SK-N-SH treated with all-trans-retinoic acid at 6 μM for 48 hours (cell line): ENCODE measurements at regions not wholly inside any gene's neighbourhood (a gene's known extent, or its start where the extent isn't known, plus 50 kb on each side); places are given as distances from the start of the nearest gene placed in this dataset.

Source experiments
- ATAC-seq: fragments of 200-7000 bp; cut with Tn5 transposase; 3 replicates; pipeline ENCODE4 v1.9.1; 2020; ENCODE audit warnings: mild to moderate bottlenecking, moderate library complexity
- ARNTL ChIP-seq: fragments of 450-650 bp; formaldehyde crosslinking; IDR thresholded peaks from 2 replicates; pipeline ENCODE4 v1.5.0; 2020; ENCODE audit warnings: low read depth, mild to moderate bottlenecking, moderate library complexity, borderline replicate concordance
- BACH2 ChIP-seq: fragments of 250-450 bp; sonication (Bioruptor Pico); IDR thresholded peaks from 2 replicates; pipeline ENCODE4 v1.9.0; 2021; ENCODE audit warnings: mild to moderate bottlenecking, borderline replicate concordance
- CREB5 ChIP-seq: fragments of 250-450 bp; sonication (Bioruptor Pico); IDR thresholded peaks from 2 replicates; pipeline ENCODE4 v1.5.1; 2020; ENCODE audit warnings: low read depth, mild to moderate bottlenecking, moderate library complexity
- CSDC2 ChIP-seq: fragments of 250-450 bp; sonication (Bioruptor Pico); IDR thresholded peaks from 2 replicates; pipeline ENCODE4 v1.5.0; 2020; ENCODE audit warnings: mild to moderate bottlenecking, moderate library complexity
- CSRNP3 ChIP-seq: fragments of 250-450 bp; sonication (Bioruptor Pico); IDR thresholded peaks from 2 replicates; pipeline ENCODE4 v1.5.1; 2021; ENCODE audit warnings: mild to moderate bottlenecking, moderate library complexity
- ESRRG ChIP-seq: fragments of 250-450 bp; sonication (Bioruptor Pico); IDR thresholded peaks from 2 replicates; pipeline ENCODE4 v1.6.1; 2021; ENCODE audit warnings: mild to moderate bottlenecking
- GLIS3 ChIP-seq: fragments of 250-450 bp; sonication (Bioruptor Pico); IDR thresholded peaks from 2 replicates; pipeline ENCODE4 v1.5.0; 2020; ENCODE audit warnings: mild to moderate bottlenecking, moderate library complexity
- OSR1 ChIP-seq: fragments of 250-450 bp; sonication (Bioruptor Pico); IDR thresholded peaks from 2 replicates; pipeline ENCODE4 v1.8.0; 2022; ENCODE audit warnings: moderate library complexity, mild to moderate bottlenecking, inconsistent platforms
- POU6F1 ChIP-seq: fragments of 250-450 bp; sonication (Bioruptor Pico); IDR thresholded peaks from 2 replicates; pipeline ENCODE4 v1.8.0; 2021; ENCODE audit warnings: low read depth, mild to moderate bottlenecking, moderate library complexity, borderline replicate concordance
- PPARA ChIP-seq: fragments of 250-450 bp; sonication (Bioruptor Pico); IDR thresholded peaks from 2 replicates; pipeline ENCODE4 v1.5.0; 2020; ENCODE audit warnings: mild to moderate bottlenecking, borderline replicate concordance
- RARB ChIP-seq: fragments of 250-450 bp; sonication (Bioruptor Pico); IDR thresholded peaks from 2 replicates; pipeline ENCODE4 v1.8.0; 2021; ENCODE audit warnings: mild to moderate bottlenecking, moderate library complexity
- SNAI2 ChIP-seq: fragments of 250-450 bp; sonication (Bioruptor Pico); IDR thresholded peaks from 2 replicates; pipeline ENCODE4 v1.5.0; 2020; ENCODE audit warnings: mild to moderate bottlenecking, moderate library complexity
- TCF4 ChIP-seq: fragments of 250-450 bp; sonication (Bioruptor Pico); IDR thresholded peaks from 2 replicates; pipeline ENCODE4 v1.8.0; 2021; ENCODE audit warnings: mild to moderate bottlenecking, moderate library complexity, borderline replicate concordance
- TOX ChIP-seq: fragments of 250-450 bp; sonication (Bioruptor Pico); IDR thresholded peaks from 2 replicates; pipeline ENCODE4 v1.8.0; 2021; ENCODE audit warnings: mild to moderate bottlenecking, moderate library complexity, borderline replicate concordance
- TSHZ2 ChIP-seq: fragments of 250-450 bp; sonication (Bioruptor Pico); IDR thresholded peaks from 2 replicates; pipeline ENCODE4 v1.5.0; 2020; ENCODE audit warnings: mild to moderate bottlenecking, moderate library complexity
- ZC3H10 ChIP-seq: fragments of 250-450 bp; sonication (Bioruptor Pico); IDR thresholded peaks from 2 replicates; pipeline ENCODE4 v1.5.1; 2021; ENCODE audit warnings: mild to moderate bottlenecking, moderate library complexity
- ZFP3 ChIP-seq: fragments of 250-450 bp; sonication (Bioruptor Pico); IDR thresholded peaks from 2 replicates; pipeline ENCODE4 v1.5.0; 2020; ENCODE audit warnings: mild to moderate bottlenecking, moderate library complexity
- ZFP30 ChIP-seq: fragments of 450-650 bp; formaldehyde crosslinking; IDR thresholded peaks from 2 replicates; pipeline ENCODE4 v1.5.0; 2022; ENCODE audit warnings: mild to moderate bottlenecking, moderate library complexity
- ZNF565 ChIP-seq: fragments of 450-650 bp; formaldehyde crosslinking; conservative IDR thresholded peaks from 2 replicates; pipeline ENCODE4 v1.5.0; 2020; ENCODE audit warnings: low read depth, mild to moderate bottlenecking, moderate library complexity
- ZNF70 ChIP-seq: fragments of 450-650 bp; formaldehyde crosslinking; IDR thresholded peaks from 2 replicates; pipeline ENCODE4 v1.5.0; 2020; ENCODE audit warnings: mild to moderate bottlenecking, moderate library complexity
- ZNF8 ChIP-seq: fragments of 450-650 bp; formaldehyde crosslinking; IDR thresholded peaks from 2 replicates; pipeline ENCODE4 v1.5.0; 2020; ENCODE audit warnings: mild to moderate bottlenecking, moderate library complexity

- no peak for TF ChIP-seq ZNF70
- no peak for TF ChIP-seq ESRRG (CRISPR knock-in tag)
- TF ChIP-seq ZNF565: no peak
- TF ChIP-seq TCF4 (CRISPR knock-in tag): no peak
- no peak for TF ChIP-seq PPARA (CRISPR knock-in tag)
- TF ChIP-seq ZFP30 (CRISPR knock-in tag): no peak
- TF ChIP-seq BACH2 (CRISPR knock-in tag): no peak
- TF ChIP-seq OSR1 (CRISPR knock-in tag): no peak
- TF ChIP-seq SNAI2 (CRISPR knock-in tag): no peak
- TF ChIP-seq ZC3H10 (CRISPR knock-in tag): no peak
- TF ChIP-seq TSHZ2 (CRISPR knock-in tag): no peak
- no peak for TF ChIP-seq TOX (CRISPR knock-in tag)
- no peak for TF ChIP-seq GLIS3 (CRISPR knock-in tag)
- TF ChIP-seq ZNF8 (CRISPR knock-in tag): no peak
- no peak for TF ChIP-seq POU6F1 (CRISPR knock-in tag)
- TF ChIP-seq ZFP3 (CRISPR knock-in tag): no peak
- TF ChIP-seq CSDC2 (CRISPR knock-in tag): no peak
- no peak for TF ChIP-seq ARNTL (CRISPR knock-in tag)
- no peak for TF ChIP-seq CREB5 (CRISPR knock-in tag)
- TF ChIP-seq CSRNP3: no peak
- no peak for ATAC-seq
These were observed 384.0 kb upstream of the TMEFF2 start for GRCh38 chr2:192578780-192579179.

- no peak for ATAC-seq
- no peak for TF ChIP-seq POU6F1 (CRISPR knock-in tag)
- TF ChIP-seq CREB5 (CRISPR knock-in tag): no peak
- TF ChIP-seq TCF4 (CRISPR knock-in tag): no peak
- no peak for TF ChIP-seq ZFP30 (CRISPR knock-in tag)
- TF ChIP-seq RARB (CRISPR knock-in tag): no peak
- TF ChIP-seq BACH2 (CRISPR knock-in tag): no peak
- no peak for TF ChIP-seq TSHZ2 (CRISPR knock-in tag)
- TF ChIP-seq OSR1 (CRISPR knock-in tag): no peak
These were observed 383.0 kb upstream of the TMEFF2 start for GRCh38 chr2:192577706-192578105.
